GM18873 (cell line): ENCODE measurements at regions not wholly inside any gene's neighbourhood (a gene's known extent, or its start where the extent isn't known, plus 50 kb on each side); places are given as distances from the start of the nearest gene placed in this dataset.

Experiments
- ATAC-seq: cut with Tn5 transposase; IDR thresholded peaks from one replicate; pipeline ENCODE4 v1.9.1; 2021; ENCODE audit warnings: mild to moderate bottlenecking, moderate library complexity, moderate number of reproducible peaks; ENCODE audit not compliant: unreplicated experiment, low FRiP score

GRCh38 chr6:26195924-26196845 lies 109.0 kb downstream of the HFE start:
- no peak for ATAC-seq

- ATAC-seq: peak; percentile 35
Measured at GRCh38 chr6:26196846-26197635, 109.8 kb downstream of the HFE start.

- ATAC-seq: no peak
Measured at GRCh38 chr6:26197636-26197932, 110.4 kb downstream of the HFE start.

- no peak for ATAC-seq
Measured at GRCh38 chr6:26197933-26198721, 110.9 kb downstream of the HFE start.

- ATAC-seq: peak; percentile 0
Measured at GRCh38 chr6:26198722-26199056, 111.5 kb downstream of the HFE start.

GRCh38 chr6:26199057-26199772 lies 112.0 kb downstream of the HFE start:
- ATAC-seq: peak; percentile 53

GRCh38 chr6:26199773-26200764 lies 112.8 kb downstream of the HFE start:
- ATAC-seq: no peak

GRCh38 chr6:26200918-26201721 lies 113.9 kb downstream of the HFE start:
- ATAC-seq: no peak

- ATAC-seq: no peak
Measured at GRCh38 chr6:26202201-26202611, 115.0 kb downstream of the HFE start.

GRCh38 chr6:26202811-26203583 lies 115.8 kb downstream of the HFE start:
- ATAC-seq: no peak

GRCh38 chr6:26204332-26205160 lies 117.3 kb downstream of the HFE start:
- ATAC-seq: peak; percentile 38

- ATAC-seq: peak; percentile 26
Measured at GRCh38 chr6:26205161-26205624, 118.0 kb downstream of the HFE start.

GRCh38 chr6:26205625-26206574 lies 118.7 kb downstream of the HFE start:
- no peak for ATAC-seq

GRCh38 chr6:26206868-26207801 lies 119.9 kb downstream of the HFE start:
- ATAC-seq: no peak
